ENCODE measurements at regions not wholly inside any gene's neighbourhood (a gene's known extent, or its start where the extent isn't known, plus 50 kb on each side); places are given as distances from the start of the nearest gene placed in this dataset.

DNA sequence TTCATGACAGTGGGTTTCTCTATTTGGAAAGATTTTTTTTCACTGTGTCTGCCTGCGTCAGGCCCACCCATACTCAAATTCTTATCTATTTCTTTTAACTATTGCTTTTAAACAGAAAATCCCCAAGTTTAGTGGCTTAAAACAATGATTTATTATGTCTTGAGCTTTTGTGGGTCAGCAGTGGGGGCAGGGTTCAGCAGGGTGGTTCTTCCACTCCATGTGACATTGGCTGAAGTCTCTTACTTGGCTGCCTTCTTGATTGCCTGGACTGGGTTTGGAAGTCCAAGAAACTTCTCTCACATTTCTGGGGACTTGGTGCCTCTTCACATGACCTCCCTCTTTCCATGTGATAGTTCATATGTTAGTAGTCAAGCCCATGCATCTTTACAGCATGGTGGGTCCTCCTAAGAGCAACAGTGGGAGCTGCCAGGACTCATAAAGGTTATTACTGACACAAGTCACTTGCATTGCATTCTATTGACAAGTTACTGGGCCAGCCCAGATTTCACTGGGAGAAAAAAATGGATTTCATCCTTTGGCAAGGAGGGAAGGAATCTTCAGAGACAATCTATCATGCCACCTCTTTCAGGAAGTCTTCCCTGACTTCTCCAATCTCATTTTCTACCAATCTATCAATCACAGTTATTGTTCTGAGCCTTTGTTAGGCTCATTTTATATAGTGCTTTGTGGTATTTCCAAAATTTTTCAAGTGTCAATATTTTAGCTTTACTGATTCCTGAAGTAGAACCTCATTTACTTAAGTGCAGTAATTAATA, 436.1 kb downstream of the XYLT1 start (continued):
- TF ChIP-seq, protein P1, sequence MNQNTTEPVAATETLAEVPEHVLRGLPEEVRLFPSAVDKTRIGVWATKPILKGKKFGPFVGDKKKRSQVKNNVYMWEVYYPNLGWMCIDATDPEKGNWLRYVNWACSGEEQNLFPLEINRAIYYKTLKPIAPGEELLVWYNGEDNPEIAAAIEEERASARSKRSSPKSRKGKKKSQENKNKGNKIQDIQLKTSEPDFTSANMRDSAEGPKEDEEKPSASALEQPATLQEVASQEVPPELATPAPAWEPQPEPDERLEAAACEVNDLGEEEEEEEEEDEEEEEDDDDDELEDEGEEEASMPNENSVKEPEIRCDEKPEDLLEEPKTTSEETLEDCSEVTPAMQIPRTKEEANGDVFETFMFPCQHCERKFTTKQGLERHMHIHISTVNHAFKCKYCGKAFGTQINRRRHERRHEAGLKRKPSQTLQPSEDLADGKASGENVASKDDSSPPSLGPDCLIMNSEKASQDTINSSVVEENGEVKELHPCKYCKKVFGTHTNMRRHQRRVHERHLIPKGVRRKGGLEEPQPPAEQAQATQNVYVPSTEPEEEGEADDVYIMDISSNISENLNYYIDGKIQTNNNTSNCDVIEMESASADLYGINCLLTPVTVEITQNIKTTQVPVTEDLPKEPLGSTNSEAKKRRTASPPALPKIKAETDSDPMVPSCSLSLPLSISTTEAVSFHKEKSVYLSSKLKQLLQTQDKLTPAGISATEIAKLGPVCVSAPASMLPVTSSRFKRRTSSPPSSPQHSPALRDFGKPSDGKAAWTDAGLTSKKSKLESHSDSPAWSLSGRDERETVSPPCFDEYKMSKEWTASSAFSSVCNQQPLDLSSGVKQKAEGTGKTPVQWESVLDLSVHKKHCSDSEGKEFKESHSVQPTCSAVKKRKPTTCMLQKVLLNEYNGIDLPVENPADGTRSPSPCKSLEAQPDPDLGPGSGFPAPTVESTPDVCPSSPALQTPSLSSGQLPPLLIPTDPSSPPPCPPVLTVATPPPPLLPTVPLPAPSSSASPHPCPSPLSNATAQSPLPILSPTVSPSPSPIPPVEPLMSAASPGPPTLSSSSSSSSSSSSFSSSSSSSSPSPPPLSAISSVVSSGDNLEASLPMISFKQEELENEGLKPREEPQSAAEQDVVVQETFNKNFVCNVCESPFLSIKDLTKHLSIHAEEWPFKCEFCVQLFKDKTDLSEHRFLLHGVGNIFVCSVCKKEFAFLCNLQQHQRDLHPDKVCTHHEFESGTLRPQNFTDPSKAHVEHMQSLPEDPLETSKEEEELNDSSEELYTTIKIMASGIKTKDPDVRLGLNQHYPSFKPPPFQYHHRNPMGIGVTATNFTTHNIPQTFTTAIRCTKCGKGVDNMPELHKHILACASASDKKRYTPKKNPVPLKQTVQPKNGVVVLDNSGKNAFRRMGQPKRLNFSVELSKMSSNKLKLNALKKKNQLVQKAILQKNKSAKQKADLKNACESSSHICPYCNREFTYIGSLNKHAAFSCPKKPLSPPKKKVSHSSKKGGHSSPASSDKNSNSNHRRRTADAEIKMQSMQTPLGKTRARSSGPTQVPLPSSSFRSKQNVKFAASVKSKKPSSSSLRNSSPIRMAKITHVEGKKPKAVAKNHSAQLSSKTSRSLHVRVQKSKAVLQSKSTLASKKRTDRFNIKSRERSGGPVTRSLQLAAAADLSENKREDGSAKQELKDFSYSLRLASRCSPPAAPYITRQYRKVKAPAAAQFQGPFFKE (tag by site-specific recombination; IDR thresholded peaks at IDR 0.05; ENCODE audit: borderline replicate concordance), result no peak

DNA sequence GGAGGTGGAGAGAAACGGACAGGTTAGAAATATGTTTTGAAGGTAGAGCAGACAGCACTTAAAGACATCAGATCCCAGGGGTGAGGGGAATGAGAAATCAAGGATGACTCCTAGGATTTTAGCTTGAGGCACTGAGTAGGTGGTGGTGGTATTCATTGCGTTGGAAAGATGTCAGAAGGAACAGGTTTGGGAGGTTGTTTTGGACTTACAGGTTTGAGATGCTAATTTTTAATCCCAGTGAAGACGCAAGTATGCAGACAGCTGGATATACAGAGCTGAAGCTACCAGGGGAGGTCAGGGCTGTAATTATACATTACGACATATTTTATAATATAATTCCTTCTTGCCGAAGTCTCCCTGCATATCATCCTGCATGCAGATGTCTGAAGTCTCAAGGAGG, 433.3 kb downstream of the XYLT1 start:
- POLR2A ChIA-PET, result no interaction called here
- CTCF ChIA-PET, result no interaction called here

More for the DNA sequence above, 433.3 kb downstream of the XYLT1 start:
- Histone ChIP-seq H3K9me3 (ENCODE audit: control insufficient read depth, insufficient read depth, low read depth, low read length) (no peaks in the 10 kb centered on the region), H3K4me1 (ENCODE audit: control insufficient read depth, insufficient read depth, low read length) (no peaks in the 10 kb centered on the region), H3K27ac (ENCODE audit: extremely low read depth, low read depth, low read length) (no peak overlapping the region), H3K36me3 (ENCODE audit: control insufficient read depth in 2 of 2, insufficient read depth in 1 of 2, low read length in 2 of 2) (no peaks in the 10 kb centered on the region), H3K4me3 (ENCODE audit: low read depth, low read length) (no peak overlapping the region)
- TF ChIP-seq, protein P2, sequence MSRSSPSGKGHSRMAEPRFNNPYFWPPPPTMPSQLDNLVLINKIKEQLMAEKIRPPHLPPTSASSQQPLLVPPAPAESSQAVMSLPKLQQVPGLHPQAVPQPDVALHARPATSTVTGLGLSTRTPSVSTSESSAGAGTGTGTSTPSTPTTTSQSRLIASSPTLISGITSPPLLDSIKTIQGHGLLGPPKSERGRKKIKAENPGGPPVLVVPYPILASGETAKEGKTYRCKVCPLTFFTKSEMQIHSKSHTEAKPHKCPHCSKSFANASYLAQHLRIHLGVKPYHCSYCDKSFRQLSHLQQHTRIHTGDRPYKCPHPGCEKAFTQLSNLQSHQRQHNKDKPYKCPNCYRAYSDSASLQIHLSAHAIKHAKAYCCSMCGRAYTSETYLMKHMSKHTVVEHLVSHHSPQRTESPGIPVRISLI (tag by site-specific recombination; IDR thresholded peaks at IDR 0.05), result no peak
- TF ChIP-seq, protein P3, sequence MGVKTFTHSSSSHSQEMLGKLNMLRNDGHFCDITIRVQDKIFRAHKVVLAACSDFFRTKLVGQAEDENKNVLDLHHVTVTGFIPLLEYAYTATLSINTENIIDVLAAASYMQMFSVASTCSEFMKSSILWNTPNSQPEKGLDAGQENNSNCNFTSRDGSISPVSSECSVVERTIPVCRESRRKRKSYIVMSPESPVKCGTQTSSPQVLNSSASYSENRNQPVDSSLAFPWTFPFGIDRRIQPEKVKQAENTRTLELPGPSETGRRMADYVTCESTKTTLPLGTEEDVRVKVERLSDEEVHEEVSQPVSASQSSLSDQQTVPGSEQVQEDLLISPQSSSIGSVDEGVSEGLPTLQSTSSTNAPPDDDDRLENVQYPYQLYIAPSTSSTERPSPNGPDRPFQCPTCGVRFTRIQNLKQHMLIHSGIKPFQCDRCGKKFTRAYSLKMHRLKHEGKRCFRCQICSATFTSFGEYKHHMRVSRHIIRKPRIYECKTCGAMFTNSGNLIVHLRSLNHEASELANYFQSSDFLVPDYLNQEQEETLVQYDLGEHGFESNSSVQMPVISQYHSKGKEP (tag by site-specific recombination; IDR thresholded peaks at IDR 0.05), result no peak
- TF ChIP-seq ZXDB (tag by site-specific recombination; IDR thresholded peaks at IDR 0.05) (no peak), ZNF701 (tag by site-specific recombination; IDR thresholded peaks at IDR 0.05) (no peak), ZNF23 (tag by site-specific recombination; IDR thresholded peaks at IDR 0.05; ENCODE audit: borderline replicate concordance) (no peak), ZBTB17 (tag by site-specific recombination; IDR thresholded peaks at IDR 0.05) (no peak), ZNF202 (tag by site-specific recombination; IDR thresholded peaks at IDR 0.05; ENCODE audit: borderline replicate concordance) (no peak)
- TF ChIP-seq, protein P4, sequence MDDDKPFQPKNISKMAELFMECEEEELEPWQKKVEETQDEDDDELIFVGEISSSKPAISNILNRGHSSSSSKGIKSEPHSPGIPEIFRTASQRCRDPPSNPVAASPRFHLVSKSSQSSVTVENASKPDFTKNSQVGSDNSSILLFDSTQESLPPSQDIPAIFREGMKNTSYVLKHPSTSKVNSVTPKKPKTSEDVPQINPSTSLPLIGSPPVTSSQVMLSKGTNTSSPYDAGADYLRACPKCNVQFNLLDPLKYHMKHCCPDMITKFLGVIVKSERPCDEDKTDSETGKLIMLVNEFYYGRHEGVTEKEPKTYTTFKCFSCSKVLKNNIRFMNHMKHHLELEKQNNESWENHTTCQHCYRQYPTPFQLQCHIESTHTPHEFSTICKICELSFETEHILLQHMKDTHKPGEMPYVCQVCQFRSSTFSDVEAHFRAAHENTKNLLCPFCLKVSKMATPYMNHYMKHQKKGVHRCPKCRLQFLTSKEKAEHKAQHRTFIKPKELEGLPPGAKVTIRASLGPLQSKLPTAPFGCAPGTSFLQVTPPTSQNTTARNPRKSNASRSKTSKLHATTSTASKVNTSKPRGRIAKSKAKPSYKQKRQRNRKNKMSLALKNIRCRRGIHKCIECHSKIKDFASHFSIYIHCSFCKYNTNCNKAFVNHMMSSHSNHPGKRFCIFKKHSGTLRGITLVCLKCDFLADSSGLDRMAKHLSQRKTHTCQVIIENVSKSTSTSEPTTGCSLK (tag by site-specific recombination; IDR thresholded peaks at IDR 0.05), result no peak
- TF ChIP-seq, protein P5, sequence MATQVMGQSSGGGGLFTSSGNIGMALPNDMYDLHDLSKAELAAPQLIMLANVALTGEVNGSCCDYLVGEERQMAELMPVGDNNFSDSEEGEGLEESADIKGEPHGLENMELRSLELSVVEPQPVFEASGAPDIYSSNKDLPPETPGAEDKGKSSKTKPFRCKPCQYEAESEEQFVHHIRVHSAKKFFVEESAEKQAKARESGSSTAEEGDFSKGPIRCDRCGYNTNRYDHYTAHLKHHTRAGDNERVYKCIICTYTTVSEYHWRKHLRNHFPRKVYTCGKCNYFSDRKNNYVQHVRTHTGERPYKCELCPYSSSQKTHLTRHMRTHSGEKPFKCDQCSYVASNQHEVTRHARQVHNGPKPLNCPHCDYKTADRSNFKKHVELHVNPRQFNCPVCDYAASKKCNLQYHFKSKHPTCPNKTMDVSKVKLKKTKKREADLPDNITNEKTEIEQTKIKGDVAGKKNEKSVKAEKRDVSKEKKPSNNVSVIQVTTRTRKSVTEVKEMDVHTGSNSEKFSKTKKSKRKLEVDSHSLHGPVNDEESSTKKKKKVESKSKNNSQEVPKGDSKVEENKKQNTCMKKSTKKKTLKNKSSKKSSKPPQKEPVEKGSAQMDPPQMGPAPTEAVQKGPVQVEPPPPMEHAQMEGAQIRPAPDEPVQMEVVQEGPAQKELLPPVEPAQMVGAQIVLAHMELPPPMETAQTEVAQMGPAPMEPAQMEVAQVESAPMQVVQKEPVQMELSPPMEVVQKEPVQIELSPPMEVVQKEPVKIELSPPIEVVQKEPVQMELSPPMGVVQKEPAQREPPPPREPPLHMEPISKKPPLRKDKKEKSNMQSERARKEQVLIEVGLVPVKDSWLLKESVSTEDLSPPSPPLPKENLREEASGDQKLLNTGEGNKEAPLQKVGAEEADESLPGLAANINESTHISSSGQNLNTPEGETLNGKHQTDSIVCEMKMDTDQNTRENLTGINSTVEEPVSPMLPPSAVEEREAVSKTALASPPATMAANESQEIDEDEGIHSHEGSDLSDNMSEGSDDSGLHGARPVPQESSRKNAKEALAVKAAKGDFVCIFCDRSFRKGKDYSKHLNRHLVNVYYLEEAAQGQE (tag by site-specific recombination; IDR thresholded peaks at IDR 0.05), result no peak

Data from HEK293 (cell line).